ENCODE measurements at regions not wholly inside any gene's neighbourhood (a gene's known extent, or its start where the extent isn't known, plus 50 kb on each side); places are given as distances from the start of the nearest gene placed in this dataset.
A peak's percentile ranks its signal among the peaks of the same experiment; 100 is the strongest.

GRCh38 chr7:46478046-46478445 lies 557.0 kb upstream of the IGFBP3 start:
- DNase-seq = no peak
- CTCF ChIA-PET = no interaction called here
- H3K27me3 Mint-ChIP-seq = no peaks in the 10 kb centered on the region
- H3K36me3 Mint-ChIP-seq (ENCODE audit: low read depth) = no peaks in the 10 kb centered on the region
- no peak overlapping the region for H3K4me3 Mint-ChIP-seq
- POLR2A ChIA-PET = no interaction called here
- TF ChIP-seq CTCF (IDR thresholded peaks at IDR 0.05) = no peak
- intact Hi-C loops (cut with micrococcal nuclease) = no loop called here
- H3K4me1 Mint-ChIP-seq (ENCODE audit: low read depth) = no peaks in the 10 kb centered on the region
- no peak for ATAC-seq
- H3K27ac Mint-ChIP-seq = no peak overlapping the region
- peaks cover 9% of the 10 kb centered on the region for H3K9me3 Mint-ChIP-seq

DNA sequence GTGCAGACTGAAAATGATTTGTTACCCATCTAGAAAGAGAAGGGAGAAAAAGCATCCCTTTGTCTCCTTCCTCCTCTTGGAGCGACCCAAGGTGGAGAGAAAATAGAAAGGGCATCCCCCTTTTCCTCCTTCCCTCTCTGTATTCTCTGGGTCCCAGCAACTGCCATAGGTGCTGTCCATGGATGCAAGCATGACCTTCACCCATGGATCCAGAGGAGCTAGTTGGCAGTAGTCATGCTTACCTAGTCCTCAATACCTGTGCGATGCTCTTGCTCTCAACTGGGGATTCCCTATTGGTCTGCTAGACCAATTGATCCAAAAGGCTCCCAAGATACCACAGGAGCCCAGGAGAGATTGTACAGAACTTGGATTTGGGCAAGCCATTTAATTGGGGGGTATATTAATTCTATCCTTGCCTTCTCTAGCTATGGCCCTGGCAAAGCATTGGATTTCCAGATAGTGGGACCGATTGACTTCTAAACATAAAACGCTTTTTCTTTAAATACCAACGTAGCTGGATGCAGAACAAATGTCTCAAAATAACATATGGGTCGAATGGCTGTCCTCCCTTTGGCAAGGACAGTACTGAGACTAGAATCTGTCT lies 547.8 kb upstream of the IGFBP3 start:
- peak; percentile 7 for DNase-seq
- intact Hi-C loops (cut with micrococcal nuclease) = no loop called here
- no peaks in the 10 kb centered on the region for H3K4me1 Mint-ChIP-seq (ENCODE audit: low read depth)
- TF ChIP-seq CTCF (IDR thresholded peaks at IDR 0.05) = no peak
- ChIA-PET POLR2A (no interaction called here), CTCF (no interaction called here)
- no peak overlapping the region for H3K4me3 Mint-ChIP-seq
- no peak overlapping the region for H3K27ac Mint-ChIP-seq
- no peak for ATAC-seq
- peaks cover 4% of the 10 kb centered on the region for H3K36me3 Mint-ChIP-seq (ENCODE audit: low read depth)
- no peaks in the 10 kb centered on the region for H3K27me3 Mint-ChIP-seq
- H3K9me3 Mint-ChIP-seq = peaks cover 51% of the 10 kb centered on the region

GRCh38 chr7:46463170-46463569 lies 542.1 kb upstream of the IGFBP3 start:
- no peaks in the 10 kb centered on the region for H3K36me3 Mint-ChIP-seq (ENCODE audit: low read depth)
- ATAC-seq = no peak
- no peak overlapping the region for H3K27ac Mint-ChIP-seq
- DNase-seq = no peak
- H3K9me3 Mint-ChIP-seq = peaks cover 25% of the 10 kb centered on the region
- H3K4me3 Mint-ChIP-seq = no peak overlapping the region
- POLR2A ChIA-PET = no interaction called here
- H3K27me3 Mint-ChIP-seq = no peaks in the 10 kb centered on the region
- intact Hi-C loops (cut with micrococcal nuclease) = no loop called here
- CTCF ChIA-PET = no interaction called here
- H3K4me1 Mint-ChIP-seq (ENCODE audit: low read depth) = no peaks in the 10 kb centered on the region
- no peak for TF ChIP-seq CTCF (IDR thresholded peaks at IDR 0.05)

DNA sequence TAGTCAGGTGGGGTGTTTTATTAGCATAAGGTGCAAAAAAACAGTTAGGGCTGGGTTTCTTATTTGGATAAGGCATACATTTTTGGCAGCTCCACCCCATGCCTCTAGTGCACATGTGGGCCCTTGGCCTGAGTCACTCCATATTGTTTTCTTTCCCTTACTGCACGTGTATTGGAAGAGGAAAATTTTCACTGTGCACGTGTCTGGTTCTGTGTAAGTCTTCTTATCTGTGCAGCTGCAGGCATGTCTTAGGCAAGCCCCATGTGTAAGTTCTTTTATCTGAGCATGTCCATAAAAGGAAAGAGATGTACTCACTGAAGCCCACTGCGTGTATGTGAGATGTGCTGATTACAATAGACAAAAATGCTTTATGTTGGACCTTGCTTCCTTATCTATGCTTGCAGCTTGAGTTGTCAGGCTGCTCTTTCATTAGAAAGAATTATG lies 540.3 kb upstream of the IGFBP3 start:
- H3K4me3 Mint-ChIP-seq = no peak overlapping the region
- DNase-seq (no peak), ATAC-seq (no peak)
- ChIA-PET CTCF (no interaction called here), POLR2A (no interaction called here)
- intact Hi-C loops (cut with micrococcal nuclease) = no loop called here
- H3K9me3 Mint-ChIP-seq = peaks cover 13% of the 10 kb centered on the region
- no peaks in the 10 kb centered on the region for H3K27me3 Mint-ChIP-seq
- H3K27ac Mint-ChIP-seq = no peak overlapping the region
- H3K36me3 Mint-ChIP-seq (ENCODE audit: low read depth) = no peaks in the 10 kb centered on the region
- TF ChIP-seq CTCF (IDR thresholded peaks at IDR 0.05) = no peak
- no peaks in the 10 kb centered on the region for H3K4me1 Mint-ChIP-seq (ENCODE audit: low read depth)

DNA sequence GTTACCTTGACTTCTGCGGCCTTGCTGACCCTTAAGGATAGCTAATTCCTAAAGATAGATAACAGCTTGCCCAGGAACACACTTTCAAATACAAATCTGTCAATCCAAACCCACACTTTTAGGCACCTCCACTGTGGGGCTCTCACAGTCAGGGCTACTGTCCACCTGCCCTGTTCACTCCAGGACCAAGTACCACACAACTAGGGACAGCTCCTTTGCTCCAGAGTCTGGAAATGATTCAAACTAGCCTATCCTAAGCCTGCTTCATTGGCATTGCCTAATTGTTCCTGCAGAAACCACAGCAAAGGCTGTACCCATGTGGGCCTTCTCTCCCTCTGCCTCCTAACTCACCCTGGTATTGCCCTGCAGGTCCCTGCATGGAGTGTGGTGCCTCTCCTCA lies 538.9 kb upstream of the IGFBP3 start:
- ATAC-seq (no peak), DNase-seq (no peak)
- Mint-ChIP-seq H3K36me3 (ENCODE audit: low read depth) (no peaks in the 10 kb centered on the region), H3K27ac (no peak overlapping the region), H3K4me3 (no peak overlapping the region), H3K27me3 (no peaks in the 10 kb centered on the region), H3K9me3 (peaks cover 13% of the 10 kb centered on the region), H3K4me1 (ENCODE audit: low read depth) (no peaks in the 10 kb centered on the region)
- no peak for TF ChIP-seq CTCF (IDR thresholded peaks at IDR 0.05)
- ChIA-PET CTCF (no interaction called here), POLR2A (no interaction called here)
- intact Hi-C loops (cut with micrococcal nuclease) = no loop called here
